ENCODE measurements at regions not wholly inside any gene's neighbourhood (a gene's known extent, or its start where the extent isn't known, plus 50 kb on each side); places are given as distances from the start of the nearest gene placed in this dataset.

- TF ChIP-seq CTCF (conservative IDR thresholded peaks at IDR 0.05; ENCODE audit: low read depth, low read length): no peak
These were observed 259.3 kb downstream of the RRAGC start for GRCh38 chr1:38600286-38600685.

GRCh38 chr1:38598118-38598517 lies 261.5 kb downstream of the RRAGC start:
- DNase-seq (ENCODE audit: low read depth): no peak
- TF ChIP-seq CTCF (conservative IDR thresholded peaks at IDR 0.05; ENCODE audit: low read depth, low read length): no peak
- H3K4me3 ChIP-seq (ENCODE audit: low read depth, low read length): no peak overlapping the region

More at GRCh38 chr1:38600286-38600685, 259.3 kb downstream of the RRAGC start:
- no peak for DNase-seq (ENCODE audit: low read depth)
- H3K4me3 ChIP-seq (ENCODE audit: low read depth, low read length): no peak overlapping the region

GRCh38 chr1:38589036-38589435 lies 270.5 kb downstream of the RRAGC start:
- no peak overlapping the region for H3K4me3 ChIP-seq (ENCODE audit: low read depth, low read length)
- TF ChIP-seq CTCF (conservative IDR thresholded peaks at IDR 0.05; ENCODE audit: low read depth, low read length): no peak
- no peak for DNase-seq (ENCODE audit: low read depth)

- TF ChIP-seq CTCF (conservative IDR thresholded peaks at IDR 0.05; ENCODE audit: low read depth, low read length): no peak
- no peak overlapping the region for H3K4me3 ChIP-seq (ENCODE audit: low read depth, low read length)
- no peak for DNase-seq (ENCODE audit: low read depth)
These were observed 271.8 kb downstream of the RRAGC start for GRCh38 chr1:38587766-38588165.

GRCh38 chr1:38586993-38587646 lies 272.5 kb downstream of the RRAGC start:
- DNase-seq (ENCODE audit: low read depth): no peak
- peak; percentile 80 for TF ChIP-seq CTCF (conservative IDR thresholded peaks at IDR 0.05; ENCODE audit: low read depth, low read length)
- no peak overlapping the region for H3K4me3 ChIP-seq (ENCODE audit: low read depth, low read length)

GRCh38 chr1:38585971-38586370 lies 273.6 kb downstream of the RRAGC start:
- DNase-seq (ENCODE audit: low read depth): no peak
- no peak overlapping the region for H3K4me3 ChIP-seq (ENCODE audit: low read depth, low read length)
- no peak for TF ChIP-seq CTCF (conservative IDR thresholded peaks at IDR 0.05; ENCODE audit: low read depth, low read length)

- TF ChIP-seq CTCF (conservative IDR thresholded peaks at IDR 0.05; ENCODE audit: low read depth, low read length): no peak
These were observed 274.1 kb downstream of the RRAGC start for GRCh38 chr1:38585460-38585859.

More at GRCh38 chr1:38585460-38585859, 274.1 kb downstream of the RRAGC start:
- no peak for DNase-seq (ENCODE audit: low read depth)
- H3K4me3 ChIP-seq (ENCODE audit: low read depth, low read length): no peak overlapping the region
